Gastrocnemius medialis (tissue), 4 donors: ENCODE measurements at regions not wholly inside any gene's neighbourhood (a gene's known extent, or its start where the extent isn't known, plus 50 kb on each side); places are given as distances from the start of the nearest gene placed in this dataset.

Experiments
- ATAC-seq, 2 donors: fragments of 150-250 bp; one replicate each; pipeline ENCODE4 v1.9.1; 2016
- DNase-seq, 2 donors: peaks; one replicate each; pipeline ENCODE4 v3.0.0-alpha.2; 2019
- H3K27ac ChIP-seq, 4 donors: fragments of 200-600 bp; sonication (generic); 1 replicate in 1 of 4; 2 replicates in 3 of 4; pipeline ENCODE4 v1.5.1; 2016 to 2018; ENCODE audit warnings: mild to moderate bottlenecking in 2 of 4, moderate library complexity in 1 of 4
- H3K27me3 ChIP-seq, 3 donors: fragments of 200-600 bp; sonication (generic) in 2 of 3; 1 replicate in 1 of 3; 2 replicates in 2 of 3; pipeline versions ENCODE4 v1.5.1 to v1.6.0; 2016 to 2019; ENCODE audit warnings: mild to moderate bottlenecking in 1 of 3, moderate library complexity in 1 of 3
- H3K36me3 ChIP-seq, 2 donors: fragments of 200-600 bp; sonication (generic) in 1 of 2; one replicate each; pipeline ENCODE4 v1.5.1; 2017 to 2018
- H3K4me1 ChIP-seq, 2 donors: fragments of 200-600 bp; sonication (generic) in 1 of 2; one replicate each; pipeline ENCODE4 v1.5.1; 2016 to 2017; ENCODE audit warnings: mild to moderate bottlenecking in 2 of 2
- H3K4me3 ChIP-seq, 4 donors: fragments of 200-600 bp; sonication (generic) in 3 of 4; 1 replicate in 1 of 4; 2 replicates in 3 of 4; pipeline ENCODE4 v1.5.1; 2016 to 2019; ENCODE audit warnings: mild to moderate bottlenecking in 2 of 4
- H3K9me3 ChIP-seq, 3 donors: fragments of 200-600 bp; sonication (generic) in 2 of 3; 1 replicate in 1 of 3; 2 replicates in 2 of 3; pipeline ENCODE4 v1.5.1; 2016 to 2019
- POLR2A ChIP-seq, 2 donors: fragments of 450-650 bp; IDR thresholded peaks; one replicate each; pipeline ENCODE4 v1.6.1; 2017; ENCODE audit warnings: antibody characterized with exemption in 2 of 2, mild to moderate bottlenecking in 2 of 2, moderate library complexity in 2 of 2
- in situ Hi-C, 4 donors: fragments of 200-750 bp; cut with MboI; loops; one replicate each; pipeline versions ENCODE4 v1.15.0 to v1.8.0; 2017; ENCODE audit warnings: low sequenced_read_pairs in 4 of 4
- intact Hi-C: fragments of 100-400 bp; cut with DNase I; formaldehyde crosslinking; loops from one replicate; pipeline ENCODE4 v1.15.1; 2023; ENCODE audit warnings: low total_unique reads
- TF ChIP-seq, protein P1 (sequence below), 5 experiments: fragments of 450-650 bp in 3 of 5; fragments of 200-600 bp in 2 of 5; sonication (generic) in 2 of 5; IDR thresholded peaks in 4 of 5; conservative IDR thresholded peaks in 1 of 5; 1 replicate in 4 of 5; 2 replicates in 1 of 5; pipeline ENCODE4 v1.5.1; 2016 to 2019; ENCODE audit warnings: antibody characterized with exemption in 5 of 5, mild to moderate bottlenecking in 3 of 5, moderate library complexity in 3 of 5

DNA sequence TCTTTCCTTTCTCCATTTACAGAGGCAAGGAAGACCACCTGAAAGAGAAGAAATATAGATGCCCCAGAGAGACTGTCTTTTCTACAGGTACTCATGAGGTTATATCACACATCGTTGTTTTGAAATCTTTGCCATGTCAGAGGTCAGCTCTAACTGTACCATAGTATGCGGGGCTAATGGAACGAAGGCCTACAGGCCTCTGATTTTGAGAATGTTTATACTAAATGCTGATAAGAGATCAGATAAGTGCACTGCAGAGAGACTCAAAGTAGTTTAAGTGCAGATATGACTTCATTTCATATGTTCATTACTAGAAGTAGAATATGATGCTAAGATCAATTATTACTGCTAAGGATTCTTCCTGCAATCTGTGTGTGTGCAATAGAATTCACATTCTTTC lies 1005.0 kb downstream of the GALC start:
- ATAC-seq (no peak), DNase-seq (no peak)
- in situ Hi-C loops (no loop called here), intact Hi-C loops (no loop called here)
- no peak overlapping the region for H3K4me3 ChIP-seq
- H3K36me3 ChIP-seq = no peaks in the 10 kb centered on the region
- no peak for TF ChIP-seq POLR2A (IDR thresholded peaks at IDR 0.05)
- TF ChIP-seq, protein P1, sequence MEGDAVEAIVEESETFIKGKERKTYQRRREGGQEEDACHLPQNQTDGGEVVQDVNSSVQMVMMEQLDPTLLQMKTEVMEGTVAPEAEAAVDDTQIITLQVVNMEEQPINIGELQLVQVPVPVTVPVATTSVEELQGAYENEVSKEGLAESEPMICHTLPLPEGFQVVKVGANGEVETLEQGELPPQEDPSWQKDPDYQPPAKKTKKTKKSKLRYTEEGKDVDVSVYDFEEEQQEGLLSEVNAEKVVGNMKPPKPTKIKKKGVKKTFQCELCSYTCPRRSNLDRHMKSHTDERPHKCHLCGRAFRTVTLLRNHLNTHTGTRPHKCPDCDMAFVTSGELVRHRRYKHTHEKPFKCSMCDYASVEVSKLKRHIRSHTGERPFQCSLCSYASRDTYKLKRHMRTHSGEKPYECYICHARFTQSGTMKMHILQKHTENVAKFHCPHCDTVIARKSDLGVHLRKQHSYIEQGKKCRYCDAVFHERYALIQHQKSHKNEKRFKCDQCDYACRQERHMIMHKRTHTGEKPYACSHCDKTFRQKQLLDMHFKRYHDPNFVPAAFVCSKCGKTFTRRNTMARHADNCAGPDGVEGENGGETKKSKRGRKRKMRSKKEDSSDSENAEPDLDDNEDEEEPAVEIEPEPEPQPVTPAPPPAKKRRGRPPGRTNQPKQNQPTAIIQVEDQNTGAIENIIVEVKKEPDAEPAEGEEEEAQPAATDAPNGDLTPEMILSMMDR (IDR thresholded peaks at IDR 0.05 in 4 of 5, conservative IDR thresholded peaks at IDR 0.05 in 1 of 5) = no peak
- H3K27me3 ChIP-seq = no peaks in the 10 kb centered on the region
- no peaks in the 10 kb centered on the region for H3K9me3 ChIP-seq
- H3K4me1 ChIP-seq = no peaks in the 10 kb centered on the region
- H3K27ac ChIP-seq = no peak overlapping the region

DNA sequence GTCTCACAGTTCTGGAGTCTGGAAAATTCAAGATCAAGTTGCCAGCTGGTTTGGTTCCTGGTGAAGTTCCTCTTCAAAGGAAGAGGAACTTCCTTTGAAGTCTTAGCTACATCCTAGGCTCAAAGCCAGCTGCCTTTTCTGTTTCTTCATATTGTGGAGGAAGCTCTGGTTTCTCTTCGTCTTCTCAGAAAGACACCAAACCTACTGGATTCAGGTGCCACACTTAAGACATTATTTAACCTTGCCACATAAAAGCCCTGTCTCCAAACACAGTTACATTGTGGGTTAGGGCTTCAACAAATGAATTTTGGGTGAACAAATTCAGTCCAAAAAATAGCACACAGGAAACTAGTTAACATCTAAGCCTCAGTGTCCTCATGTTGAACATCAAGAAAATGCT lies 1019.8 kb downstream of the GALC start:
- TF ChIP-seq POLR2A (IDR thresholded peaks at IDR 0.05) = no peak
- TF ChIP-seq, protein P1 (IDR thresholded peaks at IDR 0.05 in 4 of 5, conservative IDR thresholded peaks at IDR 0.05 in 1 of 5) = no peak
- no peak overlapping the region for H3K27ac ChIP-seq
- ATAC-seq = no peak

DNA sequence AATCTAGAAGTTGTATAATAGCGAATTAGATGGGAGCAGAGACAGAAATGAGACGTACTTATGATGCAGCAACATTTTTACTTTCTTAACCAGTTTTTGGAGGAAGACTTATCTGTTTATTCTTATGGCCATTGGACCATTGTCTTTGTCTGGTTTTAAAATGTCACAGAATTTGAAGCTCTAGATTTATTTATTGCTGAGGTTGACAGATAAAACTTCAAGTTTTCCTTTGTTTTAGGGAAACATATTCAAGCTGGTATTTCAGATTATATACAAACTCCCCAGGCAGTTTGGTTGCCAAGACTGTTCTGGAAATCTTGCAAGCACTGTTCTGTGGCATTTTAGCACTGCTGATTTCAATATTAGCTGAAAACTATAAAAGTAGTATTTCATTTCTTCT lies 1021.7 kb downstream of the GALC start:
- Histone ChIP-seq H3K27ac (no peak overlapping the region), H3K4me1 (no peaks in the 10 kb centered on the region), H3K27me3 (no peaks in the 10 kb centered on the region), H3K36me3 (no peaks in the 10 kb centered on the region), H3K9me3 (no peaks in the 10 kb centered on the region), H3K4me3 (no peak overlapping the region)
- TF ChIP-seq, protein P1 (IDR thresholded peaks at IDR 0.05 in 4 of 5, conservative IDR thresholded peaks at IDR 0.05 in 1 of 5) = no peak
- no peak for TF ChIP-seq POLR2A (IDR thresholded peaks at IDR 0.05)
- ATAC-seq (no peak), DNase-seq (no peak)
- in situ Hi-C loops (no loop called here), intact Hi-C loops (no loop called here)

More for the DNA sequence above, 1019.8 kb downstream of the GALC start:
- Histone ChIP-seq H3K4me1 (no peaks in the 10 kb centered on the region), H3K36me3 (no peaks in the 10 kb centered on the region), H3K27me3 (no peaks in the 10 kb centered on the region), H3K4me3 (no peak overlapping the region), H3K9me3 (no peaks in the 10 kb centered on the region)
- in situ Hi-C loops (no loop called here), intact Hi-C loops (no loop called here)
- DNase-seq = no peak

DNA sequence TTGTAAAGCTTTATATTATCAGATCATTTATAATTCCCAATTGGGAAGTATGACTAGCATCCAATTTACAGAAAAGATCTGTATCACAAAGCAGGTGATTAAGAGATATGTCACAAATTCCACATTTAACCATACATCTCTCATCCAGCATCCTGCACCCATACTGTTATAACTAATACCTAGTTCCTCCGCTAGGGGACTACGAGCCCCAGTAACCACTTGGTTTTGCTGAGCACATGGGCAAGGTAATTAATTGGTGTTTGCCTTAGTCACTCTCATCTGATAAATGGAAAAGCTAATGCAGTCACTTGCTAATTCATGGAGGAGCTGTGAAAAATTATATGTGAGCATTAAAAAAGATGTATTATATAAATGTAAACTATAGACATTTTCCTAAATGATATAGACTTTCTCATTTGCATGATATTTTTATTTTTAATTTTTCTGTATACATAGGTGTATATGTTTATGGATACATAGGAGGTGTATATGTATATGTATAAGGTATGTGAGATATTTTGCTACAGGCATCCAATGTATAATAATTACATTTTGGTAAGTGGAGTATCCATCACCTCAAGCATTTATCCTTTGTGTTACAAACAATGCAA lies 1031.8 kb downstream of the GALC start:
- in situ Hi-C loops = no loop called here
- ATAC-seq = no peak
- H3K4me3 ChIP-seq = no peak overlapping the region
- H3K27ac ChIP-seq = no peak overlapping the region
- no peak for DNase-seq
- H3K36me3 ChIP-seq = no peaks in the 10 kb centered on the region
- no peak for TF ChIP-seq POLR2A (IDR thresholded peaks at IDR 0.05)
- TF ChIP-seq, protein P1 (IDR thresholded peaks at IDR 0.05 in 4 of 5, conservative IDR thresholded peaks at IDR 0.05 in 1 of 5) = no peak
- intact Hi-C loops = no loop called here
- no peaks in the 10 kb centered on the region for H3K27me3 ChIP-seq
- no peaks in the 10 kb centered on the region for H3K4me1 ChIP-seq
- peaks cover 0 to 6% (median 0%) of the 10 kb centered on the region in 3 donors for H3K9me3 ChIP-seq
